Gastroesophageal sphincter (tissue), 3 donors: ENCODE measurements at regions not wholly inside any gene's neighbourhood (a gene's known extent, or its start where the extent isn't known, plus 50 kb on each side); places are given as distances from the start of the nearest gene placed in this dataset.
"Not testable (repeated sequence)": the region's sequence is repeated elsewhere in the genome, so short reads cannot be mapped to it uniquely, and the experiment has no call there.

Source experiments
- CTCF ChIP-seq, 4 experiments: fragments of 200-600 bp in 2 of 4; fragments of 450-650 bp in 2 of 4; sonication (generic) in 1 of 4; IDR thresholded peaks; one replicate each; pipeline ENCODE4 v1.5.1; 2017 to 2019; ENCODE audit warnings: antibody characterized with exemption in 4 of 4, mild to moderate bottlenecking in 2 of 4, moderate library complexity in 2 of 4
- POLR2A ChIP-seq, 2 donors: fragments of 450-650 bp; IDR thresholded peaks; one replicate each; pipeline ENCODE4 v1.6.1; 2017; ENCODE audit warnings: antibody characterized with exemption in 2 of 2, mild to moderate bottlenecking in 2 of 2, moderate library complexity in 1 of 2
- POLR2AphosphoS5 ChIP-seq: sonication (generic); formaldehyde crosslinking; IDR thresholded peaks from one replicate; pipeline ENCODE4 v1.6.1; 2017; ENCODE audit warnings: antibody characterized with exemption

- TF ChIP-seq POLR2A (IDR thresholded peaks at IDR 0.05); CTCF (IDR thresholded peaks at IDR 0.05); POLR2AphosphoS5: not testable (repeated sequence)
These were observed 691.6 kb downstream of the EFNA5 start for GRCh38 chr5:106979178-106979577.
